ENCODE measurements at regions not wholly inside any gene's neighbourhood (a gene's known extent, or its start where the extent isn't known, plus 50 kb on each side); places are given as distances from the start of the nearest gene placed in this dataset.

DNA sequence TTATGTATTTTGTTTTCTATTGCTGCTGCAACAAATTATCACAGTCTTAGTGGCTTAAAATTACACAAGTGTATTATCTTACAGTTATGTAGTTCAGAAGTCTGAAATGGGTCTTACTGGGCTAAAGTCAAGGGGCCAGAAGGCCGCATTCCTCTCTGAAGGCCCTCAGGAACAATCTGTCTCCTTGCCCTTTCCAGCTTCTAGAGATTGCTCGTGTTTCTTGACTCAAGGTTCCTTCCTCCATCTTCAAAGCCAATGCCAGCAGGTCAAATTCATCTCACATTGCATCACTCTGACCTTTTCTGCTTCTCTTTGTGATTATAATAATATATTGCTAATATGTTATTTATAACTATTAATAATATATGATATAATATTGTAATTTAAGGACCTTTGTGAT is 97.1 kb downstream of the DIRAS3 start:
- in situ Hi-C loops (cut with HindIII; ENCODE audit: low pct_unique_long_range_greater_than_20kb, low sequenced_read_pairs) = no loop called here
- DNase-seq (ENCODE audit: low read depth, low spot score) = no peak

DNA sequence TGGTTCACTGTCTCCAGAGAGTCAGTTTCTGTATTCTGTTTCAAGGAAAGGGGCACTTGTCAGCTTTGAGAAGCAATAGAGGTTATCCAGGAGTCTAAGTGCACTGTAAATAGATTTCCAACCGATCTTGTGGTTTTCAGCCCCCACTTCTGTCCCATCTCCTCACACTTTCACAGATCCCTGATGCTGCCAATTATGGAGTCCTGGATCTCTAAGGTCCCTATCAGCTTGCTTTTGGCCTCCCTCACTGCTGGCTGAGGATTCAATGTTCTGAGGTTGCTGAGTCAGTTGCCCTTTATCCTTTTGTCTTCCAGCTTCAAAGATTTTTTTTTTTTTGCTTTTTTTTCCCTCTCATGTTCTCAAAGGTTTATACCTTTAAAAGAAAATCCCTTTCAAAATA is 98.4 kb downstream of the DIRAS3 start:
- in situ Hi-C loops (cut with HindIII; ENCODE audit: low pct_unique_long_range_greater_than_20kb, low sequenced_read_pairs) = no loop called here
- no peak for DNase-seq (ENCODE audit: low read depth, low spot score)

DNA sequence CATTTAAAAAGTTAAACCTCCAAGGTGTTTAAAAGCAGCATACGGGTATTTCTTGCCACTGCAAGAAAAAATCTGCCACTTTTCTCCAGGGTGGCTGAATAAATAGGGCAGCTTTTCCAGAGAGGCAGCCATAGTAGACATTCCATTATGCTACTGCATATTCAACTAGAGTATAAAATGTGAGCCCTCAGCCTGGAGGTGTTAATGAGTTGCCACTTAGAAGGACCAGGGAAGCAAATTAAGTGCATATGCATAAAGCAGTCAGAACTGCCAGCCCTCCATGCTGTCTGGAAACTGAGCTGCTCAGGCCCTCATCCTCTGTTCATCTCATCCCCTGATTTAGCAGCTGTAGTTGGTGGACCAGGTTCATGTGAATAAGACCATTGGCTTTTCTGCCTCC is 99.4 kb downstream of the DIRAS3 start:
- in situ Hi-C loops (cut with HindIII; ENCODE audit: low pct_unique_long_range_greater_than_20kb, low sequenced_read_pairs) = no loop called here
- DNase-seq (ENCODE audit: low read depth, low spot score) = no peak

DNA sequence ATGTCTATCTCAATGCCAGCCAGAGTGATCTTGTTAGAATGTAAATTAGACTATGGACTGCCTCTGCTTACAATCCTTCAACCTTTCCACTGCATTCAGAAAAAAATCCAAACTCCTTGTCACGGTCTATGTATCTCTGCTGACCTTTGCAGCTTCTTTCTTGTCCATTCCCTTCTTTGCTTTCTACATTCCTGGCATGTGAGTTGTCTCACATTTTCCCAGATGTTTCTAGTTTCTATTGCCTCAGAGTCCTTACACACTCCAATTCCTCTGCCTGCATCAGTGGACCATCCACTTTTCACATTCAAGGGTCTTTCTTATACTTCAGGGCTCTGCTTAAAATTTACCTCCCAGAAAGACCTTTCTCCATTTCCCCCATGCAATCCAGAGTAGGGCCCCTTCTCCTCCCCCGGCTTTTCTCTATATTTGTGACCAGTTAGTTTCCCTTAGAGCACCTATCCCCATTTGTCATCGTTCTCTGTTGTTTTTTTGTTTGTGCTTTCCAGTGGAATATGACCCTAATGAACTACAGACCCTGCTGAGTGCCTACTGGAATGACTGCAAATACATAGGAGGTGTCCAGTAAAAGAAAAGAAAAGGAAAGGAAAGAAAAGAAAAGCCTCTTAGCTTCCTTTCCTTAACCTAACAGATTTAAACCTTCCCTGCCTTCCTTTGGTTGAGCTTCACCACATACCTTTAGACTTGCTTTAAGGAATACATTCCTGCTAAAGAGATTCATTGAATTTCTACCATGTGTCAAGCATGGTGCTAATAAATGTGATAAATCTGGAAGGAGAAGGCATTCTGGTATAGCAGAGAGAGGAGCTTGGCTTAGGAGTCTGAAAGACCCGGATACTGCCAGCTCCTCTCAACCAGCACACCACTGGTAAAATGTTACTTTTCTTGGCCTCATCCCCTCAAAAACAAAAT is 102.0 kb downstream of the DIRAS3 start:
- DNase-seq (ENCODE audit: low read depth, low spot score) = no peak
- in situ Hi-C loops (cut with HindIII; ENCODE audit: low pct_unique_long_range_greater_than_20kb, low sequenced_read_pairs) = no loop called here

DNA sequence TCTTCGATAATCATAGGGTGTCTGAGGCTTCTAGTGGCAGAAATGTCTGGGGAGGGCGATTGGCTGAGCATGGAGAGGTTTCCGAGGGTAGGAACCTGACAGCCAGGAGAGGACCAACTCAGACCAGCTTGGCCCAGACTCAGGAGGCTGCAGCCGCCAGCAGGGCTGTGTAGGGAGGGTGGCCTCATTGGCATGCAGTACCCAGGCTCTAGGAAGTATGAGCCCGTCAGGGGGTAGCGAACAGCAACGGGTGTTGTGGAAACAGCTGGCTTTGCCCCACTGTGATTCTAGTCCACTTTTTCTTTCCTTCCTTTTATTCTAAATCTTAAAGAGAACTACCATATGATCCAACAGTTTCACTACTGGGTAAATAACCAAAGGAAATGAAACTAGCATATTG is 103.3 kb downstream of the DIRAS3 start:
- in situ Hi-C loops (cut with HindIII; ENCODE audit: low pct_unique_long_range_greater_than_20kb, low sequenced_read_pairs) = no loop called here
- DNase-seq (ENCODE audit: low read depth, low spot score) = no peak

DNA sequence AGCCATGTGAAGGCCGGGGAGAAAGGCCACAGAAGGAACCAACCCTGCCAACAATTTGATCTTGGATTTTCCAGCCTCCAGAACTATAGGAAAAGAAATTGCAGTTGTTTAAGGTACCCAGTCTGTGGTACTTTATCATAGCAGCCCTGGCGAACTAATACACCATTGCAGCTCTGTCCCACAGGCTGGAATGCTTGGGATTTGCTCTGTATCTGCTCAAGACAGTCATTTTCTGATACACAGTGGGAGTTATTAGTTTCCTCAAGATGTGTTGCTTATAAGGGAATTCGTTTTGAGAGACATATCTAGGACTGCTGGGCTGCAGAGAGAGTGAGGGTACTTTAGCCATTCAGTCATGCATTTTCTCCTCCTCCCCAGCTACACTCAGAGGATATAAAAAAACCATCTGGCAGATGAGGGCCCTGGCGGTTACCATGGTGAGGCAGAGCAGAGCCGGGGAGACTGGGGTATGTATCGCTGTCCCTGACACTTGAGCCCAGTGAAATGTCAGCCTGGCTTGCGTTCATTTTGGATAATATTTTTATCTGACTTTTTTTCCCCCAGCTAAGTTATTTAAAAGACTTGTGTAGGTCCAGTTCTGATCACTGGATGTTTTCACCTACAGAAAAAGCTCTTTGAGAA is 104.6 kb downstream of the DIRAS3 start:
- in situ Hi-C loops (cut with HindIII; ENCODE audit: low pct_unique_long_range_greater_than_20kb, low sequenced_read_pairs) = no loop called here

DNA sequence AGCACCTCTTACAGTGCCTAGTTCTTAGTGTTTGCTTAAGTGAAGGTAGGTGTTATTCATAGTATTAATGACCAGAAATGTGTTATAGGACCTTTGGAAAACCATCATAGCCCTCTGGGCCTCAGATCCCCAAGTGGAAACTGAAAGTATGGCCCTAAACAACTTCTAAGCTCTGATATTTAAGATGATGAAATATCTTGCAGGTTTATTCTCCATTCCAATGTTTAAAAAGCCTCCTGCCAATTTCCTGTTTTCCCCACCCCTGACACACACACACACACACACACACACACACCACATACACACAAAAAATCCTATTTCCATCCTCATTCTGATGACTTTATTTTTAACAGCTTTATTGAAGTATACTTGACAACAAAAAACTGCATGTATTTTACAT is 108.2 kb downstream of the DIRAS3 start:
- in situ Hi-C loops (cut with HindIII; ENCODE audit: low pct_unique_long_range_greater_than_20kb, low sequenced_read_pairs) = no loop called here
- no peak for DNase-seq (ENCODE audit: low read depth, low spot score)

More for the DNA sequence above, 104.6 kb downstream of the DIRAS3 start:
- DNase-seq (ENCODE audit: low read depth, low spot score) = no peak

DNA sequence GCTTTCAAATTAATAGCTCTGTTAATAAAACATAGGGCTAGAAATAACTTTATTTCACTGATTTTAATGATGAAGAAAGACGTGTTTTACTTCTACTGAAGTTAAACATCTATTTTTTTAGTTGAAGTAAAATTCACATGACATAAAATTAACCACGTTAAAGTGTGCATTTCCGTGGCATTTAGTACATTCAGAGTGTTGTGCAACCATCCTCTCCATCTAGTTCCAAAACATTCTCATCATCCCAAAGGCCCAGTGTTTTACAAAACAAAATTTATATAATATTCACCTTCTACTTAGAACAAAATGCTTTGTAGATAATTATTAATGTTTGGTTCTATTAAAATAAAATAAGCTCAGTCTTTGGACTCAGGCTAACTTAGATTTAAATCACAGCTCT is 108.5 kb upstream of the GNG12 start:
- no peak for DNase-seq (ENCODE audit: low read depth, low spot score)
- in situ Hi-C loops (cut with HindIII; ENCODE audit: low pct_unique_long_range_greater_than_20kb, low sequenced_read_pairs) = no loop called here

DNA sequence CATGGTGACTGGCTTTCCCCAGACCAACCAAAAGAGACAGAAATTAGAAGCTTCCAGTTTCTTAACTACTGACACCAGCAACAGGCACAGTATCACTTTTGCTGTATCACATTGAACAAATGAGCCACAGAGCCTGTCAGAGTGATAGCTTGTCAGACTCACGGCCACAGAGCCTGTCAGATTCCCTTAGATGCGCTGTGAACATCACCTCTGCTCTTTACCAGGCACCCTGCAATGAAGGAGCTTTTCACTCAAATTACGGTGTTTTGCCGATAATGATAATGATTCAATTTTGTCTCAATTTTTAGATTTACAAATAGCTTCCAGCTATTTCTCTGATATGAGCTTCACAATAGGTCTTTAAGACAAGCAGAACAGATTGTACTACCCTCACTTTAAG is 107.9 kb upstream of the GNG12 start:
- in situ Hi-C loops (cut with HindIII; ENCODE audit: low pct_unique_long_range_greater_than_20kb, low sequenced_read_pairs) = no loop called here
- DNase-seq (ENCODE audit: low read depth, low spot score) = no peak

DNA sequence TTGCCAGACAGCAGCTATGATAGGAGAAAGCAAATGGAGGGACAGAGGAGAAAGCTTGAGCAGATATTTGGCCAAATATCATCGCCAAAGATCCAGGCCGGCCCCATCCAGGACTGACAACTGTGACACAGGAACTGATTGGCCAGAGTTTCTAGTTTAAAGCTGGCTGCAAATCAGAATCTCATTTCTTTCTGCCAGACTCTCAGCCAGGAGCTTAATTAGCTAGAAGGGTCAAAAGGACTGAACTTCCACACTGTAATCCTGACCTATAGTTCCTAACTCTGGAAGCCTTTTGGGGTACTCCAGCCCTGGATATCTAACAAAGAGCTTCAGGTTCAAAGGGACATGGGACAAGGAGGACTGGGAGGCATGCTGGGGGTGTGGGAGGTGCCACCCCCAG is 106.7 kb upstream of the GNG12 start:
- in situ Hi-C loops (cut with HindIII; ENCODE audit: low pct_unique_long_range_greater_than_20kb, low sequenced_read_pairs) = no loop called here
- no peak for DNase-seq (ENCODE audit: low read depth, low spot score)

DNA sequence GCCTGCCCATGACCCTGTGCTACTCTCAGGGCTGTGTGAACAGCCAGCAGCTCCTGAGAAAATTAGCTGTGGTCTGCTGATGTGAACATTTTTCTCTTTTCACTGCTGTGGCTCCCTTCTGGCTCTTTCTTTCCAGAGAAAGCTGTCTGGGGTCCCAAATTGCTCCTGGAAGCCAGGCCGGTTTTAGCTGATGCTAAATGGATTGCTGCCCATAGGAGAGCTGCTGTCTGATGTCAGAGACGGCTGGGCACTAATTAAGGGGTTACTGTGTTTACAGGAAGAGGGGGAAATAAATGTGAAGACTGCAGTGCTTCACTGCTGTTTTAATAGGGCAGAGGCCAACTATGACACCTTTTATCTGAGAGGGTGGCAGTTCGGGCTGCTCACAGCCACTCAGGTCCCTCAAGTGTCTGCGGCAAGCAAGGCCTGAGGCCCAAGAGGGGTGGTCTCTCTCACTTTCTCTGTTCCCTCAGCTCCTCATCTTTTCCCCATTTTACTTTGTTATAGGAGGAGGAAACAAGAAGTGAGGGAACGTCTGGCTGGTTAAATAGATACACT is 106.0 kb upstream of the GNG12 start:
- in situ Hi-C loops (cut with HindIII; ENCODE audit: low pct_unique_long_range_greater_than_20kb, low sequenced_read_pairs) = no loop called here
- no peak for DNase-seq (ENCODE audit: low read depth, low spot score)

DNA sequence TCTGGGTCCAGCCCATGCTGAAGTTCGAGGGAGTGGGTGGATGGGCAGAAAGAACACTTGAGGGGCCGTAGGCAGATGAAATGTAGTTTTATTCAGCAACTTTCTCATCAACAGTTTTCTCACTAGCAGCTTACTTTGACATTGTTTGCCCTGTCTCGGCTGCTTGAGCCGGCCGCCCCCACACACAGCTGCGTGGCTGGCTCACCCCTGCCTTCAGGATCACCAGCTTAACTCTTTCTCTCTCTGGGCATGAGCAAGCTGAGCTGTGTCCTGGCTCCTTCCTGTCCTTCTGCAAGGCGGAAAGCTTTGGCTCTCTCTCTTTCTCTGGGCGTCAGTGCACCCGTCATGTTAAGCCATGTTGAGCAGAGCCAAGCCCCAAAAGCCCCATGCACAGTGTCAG is 104.4 kb upstream of the GNG12 start:
- no peak for DNase-seq (ENCODE audit: low read depth, low spot score)
- in situ Hi-C loops (cut with HindIII; ENCODE audit: low pct_unique_long_range_greater_than_20kb, low sequenced_read_pairs) = no loop called here

DNA sequence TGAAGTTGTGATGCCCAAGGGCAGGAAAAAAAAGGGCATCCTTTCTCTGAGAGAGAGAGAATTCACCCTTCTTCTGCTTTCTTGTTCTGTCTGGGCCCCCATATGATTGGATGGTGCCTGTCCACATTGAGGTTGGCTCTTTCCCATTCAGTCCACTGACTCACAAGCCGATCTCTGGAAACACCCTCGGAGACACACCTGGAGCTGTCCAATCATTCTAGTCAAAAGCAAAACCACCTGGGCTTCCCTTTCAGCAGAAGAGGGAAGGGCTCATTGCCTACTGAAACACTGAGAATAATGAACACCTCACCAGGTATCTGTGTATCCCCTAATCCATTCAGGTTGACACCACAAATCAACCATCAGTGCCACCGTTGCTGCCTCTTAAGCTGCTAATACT is 103.7 kb upstream of the GNG12 start:
- in situ Hi-C loops (cut with HindIII; ENCODE audit: low pct_unique_long_range_greater_than_20kb, low sequenced_read_pairs) = no loop called here
- no peak for DNase-seq (ENCODE audit: low read depth, low spot score)

DNA sequence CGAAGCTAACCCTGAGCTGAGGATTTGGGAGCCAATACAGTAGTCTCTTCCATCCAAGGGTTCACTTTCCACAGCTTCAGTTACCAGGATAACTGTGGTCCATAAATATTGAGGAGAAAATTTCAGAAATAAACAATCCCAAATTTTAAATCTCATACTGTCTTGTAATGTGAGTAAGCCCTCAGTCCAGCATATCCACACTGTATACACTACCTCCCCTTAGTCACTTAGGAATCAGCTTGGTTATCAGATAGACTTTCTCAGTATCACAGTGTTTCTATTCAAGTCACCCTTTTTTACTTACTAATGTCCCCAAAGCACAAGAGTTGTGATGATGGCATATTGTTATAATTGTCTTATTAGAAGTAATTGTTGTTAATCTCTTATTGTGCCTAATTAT is 102.3 kb upstream of the GNG12 start:
- in situ Hi-C loops (cut with HindIII; ENCODE audit: low pct_unique_long_range_greater_than_20kb, low sequenced_read_pairs) = no loop called here
- no peak for DNase-seq (ENCODE audit: low read depth, low spot score)

DNA sequence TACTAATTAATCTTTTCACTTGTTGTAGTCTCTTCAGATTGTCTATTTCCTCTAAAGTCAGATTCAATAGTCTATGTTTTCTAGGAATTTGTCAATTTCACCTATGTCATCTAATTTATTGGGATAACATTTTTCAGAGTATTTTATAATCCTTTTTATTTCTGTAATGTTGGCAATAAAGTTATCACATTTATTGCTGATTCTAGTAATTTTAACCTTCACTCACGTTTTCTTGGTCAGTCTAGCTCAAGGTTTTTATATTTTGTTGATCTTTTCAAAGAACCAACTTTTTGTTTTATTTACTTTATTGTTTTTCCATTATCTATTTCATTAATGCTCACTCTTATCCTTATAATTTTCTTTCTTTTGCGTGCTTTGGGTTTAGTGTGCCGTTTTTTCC is 97.9 kb upstream of the GNG12 start:
- DNase-seq (ENCODE audit: low read depth, low spot score) = no peak
- in situ Hi-C loops (cut with HindIII; ENCODE audit: low pct_unique_long_range_greater_than_20kb, low sequenced_read_pairs) = no loop called here

DNA sequence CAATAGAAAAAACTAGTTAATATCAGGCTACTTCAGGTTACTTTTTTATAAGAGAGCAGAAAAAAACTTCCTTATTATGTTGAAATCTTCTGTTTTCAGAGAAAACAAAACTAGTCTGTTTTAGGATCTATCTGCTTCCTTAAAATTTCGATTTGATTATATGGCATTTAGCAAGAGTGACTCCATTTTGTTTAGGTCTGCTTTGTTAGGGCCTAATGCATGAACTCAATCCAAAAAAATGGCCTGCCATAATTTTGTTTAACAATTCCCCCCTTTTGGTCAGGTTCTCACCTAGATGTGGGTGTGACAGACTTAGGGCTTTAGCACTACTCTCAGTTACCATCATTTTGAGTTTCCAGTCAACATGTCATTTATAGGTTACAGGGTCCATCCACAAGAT is 89.8 kb upstream of the GNG12 start:
- DNase-seq (ENCODE audit: low read depth, low spot score) = no peak
- in situ Hi-C loops (cut with HindIII; ENCODE audit: low pct_unique_long_range_greater_than_20kb, low sequenced_read_pairs) = no loop called here

DNA sequence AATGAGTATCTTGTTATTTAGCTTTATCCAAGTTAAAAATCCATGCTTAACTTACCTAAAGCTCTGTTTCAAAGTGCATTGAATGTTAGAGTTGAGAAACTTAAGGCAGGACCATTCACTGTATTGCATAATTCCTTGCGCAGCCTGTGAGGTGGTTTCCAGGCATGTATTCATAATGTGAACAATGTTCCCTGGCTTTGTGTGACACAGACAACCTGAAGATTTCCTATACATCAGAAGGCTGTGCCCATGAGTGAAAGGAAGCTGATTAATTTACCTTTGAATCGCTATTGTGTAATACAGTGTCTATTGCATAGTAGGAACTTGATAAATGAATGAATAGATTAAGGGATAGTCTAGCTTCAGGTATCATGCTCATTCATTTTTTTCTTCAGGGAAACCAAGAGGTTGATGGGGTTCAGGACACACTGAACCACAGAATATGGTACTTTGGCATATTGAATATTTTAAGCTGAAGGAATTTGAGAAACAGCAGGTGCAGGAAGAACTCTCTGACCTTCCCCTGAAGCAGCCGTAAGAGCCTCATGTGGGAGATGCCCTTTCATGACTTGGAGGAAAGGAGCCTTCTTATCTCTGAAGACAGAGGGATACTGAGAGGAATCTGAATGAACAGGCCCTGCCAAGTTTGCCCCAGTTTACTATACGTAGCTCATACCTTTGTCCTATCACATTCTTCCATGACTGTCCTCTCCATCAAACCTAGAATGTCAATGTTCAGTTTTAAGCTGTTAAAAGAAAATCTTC is 88.6 kb upstream of the GNG12 start:
- in situ Hi-C loops (cut with HindIII; ENCODE audit: low pct_unique_long_range_greater_than_20kb, low sequenced_read_pairs) = no loop called here
- DNase-seq (ENCODE audit: low read depth, low spot score) = no peak
